Ramos (cell line): ENCODE measurements at regions not wholly inside any gene's neighbourhood (a gene's known extent, or its start where the extent isn't known, plus 50 kb on each side); places are given as distances from the start of the nearest gene placed in this dataset.

Source experiments
- in situ Hi-C: fragments of 300-500 bp; cut with MboI; formaldehyde crosslinking; loops from one replicate; pipeline ENCODE4 v1.14.3; 2022; ENCODE audit warnings: low sequenced_read_pairs; ENCODE audit not compliant: unreplicated experiment

DNA sequence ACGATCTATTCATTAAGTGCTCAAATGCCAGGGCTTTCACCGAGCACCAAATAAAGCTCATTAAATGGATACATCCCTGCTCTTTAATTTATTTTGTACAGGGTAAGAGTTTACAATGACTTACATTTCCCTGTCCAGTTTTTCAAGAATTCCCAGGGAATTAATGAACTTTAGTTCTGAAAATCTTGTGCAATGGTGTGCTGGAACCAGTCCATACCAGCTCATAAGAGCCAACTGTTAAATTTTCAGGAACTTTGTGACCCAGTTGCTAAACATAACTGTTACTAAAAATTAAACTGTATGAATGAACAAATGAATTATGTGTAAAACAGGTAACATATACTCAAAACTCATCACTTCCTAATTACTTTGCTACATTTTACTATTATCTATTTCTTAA, 191.7 kb upstream of the RASGEF1B start:
- in situ Hi-C loops, result no loop called here

DNA sequence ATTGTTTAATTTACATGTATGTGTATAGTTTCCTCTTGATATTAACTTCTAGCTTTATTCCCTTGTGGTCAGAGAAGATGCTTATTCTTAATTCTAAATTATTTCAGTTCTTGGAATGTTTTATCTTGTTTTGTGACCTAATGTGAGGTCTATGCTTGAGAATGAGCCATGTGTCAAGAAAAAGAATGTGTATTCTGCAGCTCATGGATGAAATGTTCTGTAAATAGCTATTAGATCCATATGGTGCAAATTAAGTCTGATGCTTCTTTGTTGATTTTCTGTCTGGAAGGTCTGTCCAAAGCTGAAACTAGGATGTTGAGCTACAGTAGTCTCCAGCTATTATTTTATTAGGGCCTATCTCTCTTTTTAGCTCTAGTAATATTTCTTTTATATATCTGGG, 187.3 kb upstream of the RASGEF1B start:
- in situ Hi-C loops, result no loop called here

DNA sequence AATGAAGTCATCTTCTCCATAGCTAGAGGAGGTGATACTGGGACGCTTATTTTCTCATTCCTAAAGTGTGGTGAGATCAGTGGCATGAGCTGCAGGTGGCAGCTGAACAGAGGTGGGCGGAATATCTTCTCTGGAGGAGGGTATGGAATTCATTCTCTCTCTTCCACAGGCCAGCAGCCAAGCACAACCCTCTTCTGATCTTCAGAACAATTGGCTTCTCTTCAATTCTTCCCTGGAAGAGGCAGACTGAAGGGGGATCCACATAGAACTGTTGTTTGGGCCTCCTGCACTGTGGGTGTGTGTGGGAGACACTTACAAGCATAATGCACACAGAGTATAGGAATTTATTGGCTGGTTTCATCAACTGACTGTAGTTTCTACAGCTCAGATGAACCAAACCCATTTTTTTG, 180.4 kb upstream of the RASGEF1B start:
- in situ Hi-C loops, result no loop called here

DNA sequence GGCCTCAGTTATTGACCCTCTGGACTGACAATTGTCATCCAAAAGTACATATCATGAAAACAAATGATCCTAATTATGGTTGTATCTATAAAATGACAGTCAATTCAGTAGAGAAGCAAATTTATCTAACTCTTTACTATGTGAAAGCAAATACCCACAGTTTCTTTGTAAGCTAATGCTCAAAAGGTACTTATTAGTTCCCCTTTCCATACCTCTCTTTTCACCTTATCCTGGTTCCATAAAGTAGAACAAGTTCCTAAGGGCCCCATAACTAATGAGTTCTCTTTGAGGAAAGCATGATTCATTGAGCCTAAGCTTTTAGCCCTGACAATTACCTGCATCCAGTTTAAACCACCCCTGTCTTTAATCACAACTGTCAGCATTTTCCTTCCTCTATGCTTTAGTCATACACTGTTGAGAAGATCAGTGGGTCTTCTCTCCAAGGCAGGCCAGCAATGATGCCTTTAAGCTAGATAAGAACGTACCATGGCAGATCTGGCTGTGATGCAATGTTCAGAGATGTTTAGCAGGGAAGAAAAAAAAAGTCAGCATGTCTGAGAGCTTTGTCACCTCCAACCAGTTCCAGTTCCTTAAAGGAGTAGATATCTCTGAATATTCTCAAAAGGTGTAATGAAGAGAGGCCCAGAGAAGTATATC, 179.7 kb upstream of the RASGEF1B start:
- in situ Hi-C loops, result no loop called here

DNA sequence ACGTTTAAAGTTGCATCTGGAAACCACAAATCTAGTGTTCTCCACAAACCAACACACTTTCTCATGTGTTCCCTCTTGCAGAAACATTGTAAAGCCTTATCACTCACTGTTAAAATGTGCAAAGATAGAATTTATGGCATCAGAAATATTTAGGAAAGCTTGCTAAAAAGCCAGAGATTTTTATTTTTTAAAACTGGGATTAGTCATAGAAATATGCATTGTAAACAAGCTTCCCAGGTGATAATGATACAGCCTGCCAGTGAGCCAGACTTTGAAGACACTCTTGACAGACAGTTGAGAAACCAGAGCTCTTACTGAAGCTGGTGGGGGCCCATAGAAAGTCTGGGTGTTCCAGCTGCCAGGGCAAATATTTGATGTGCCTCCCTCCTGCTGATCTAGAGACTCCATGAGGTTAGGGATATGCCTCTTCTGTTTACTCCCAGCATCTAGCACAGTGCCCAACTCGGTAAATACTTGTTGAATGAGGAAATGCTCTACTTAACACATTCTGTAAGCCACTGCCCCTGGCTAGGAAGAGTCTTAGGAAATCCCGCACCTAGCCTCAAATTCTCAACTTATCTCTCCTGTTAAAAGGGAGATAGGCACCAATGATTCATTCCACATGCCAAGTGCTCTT, 179.0 kb upstream of the RASGEF1B start:
- in situ Hi-C loops, result no loop called here

DNA sequence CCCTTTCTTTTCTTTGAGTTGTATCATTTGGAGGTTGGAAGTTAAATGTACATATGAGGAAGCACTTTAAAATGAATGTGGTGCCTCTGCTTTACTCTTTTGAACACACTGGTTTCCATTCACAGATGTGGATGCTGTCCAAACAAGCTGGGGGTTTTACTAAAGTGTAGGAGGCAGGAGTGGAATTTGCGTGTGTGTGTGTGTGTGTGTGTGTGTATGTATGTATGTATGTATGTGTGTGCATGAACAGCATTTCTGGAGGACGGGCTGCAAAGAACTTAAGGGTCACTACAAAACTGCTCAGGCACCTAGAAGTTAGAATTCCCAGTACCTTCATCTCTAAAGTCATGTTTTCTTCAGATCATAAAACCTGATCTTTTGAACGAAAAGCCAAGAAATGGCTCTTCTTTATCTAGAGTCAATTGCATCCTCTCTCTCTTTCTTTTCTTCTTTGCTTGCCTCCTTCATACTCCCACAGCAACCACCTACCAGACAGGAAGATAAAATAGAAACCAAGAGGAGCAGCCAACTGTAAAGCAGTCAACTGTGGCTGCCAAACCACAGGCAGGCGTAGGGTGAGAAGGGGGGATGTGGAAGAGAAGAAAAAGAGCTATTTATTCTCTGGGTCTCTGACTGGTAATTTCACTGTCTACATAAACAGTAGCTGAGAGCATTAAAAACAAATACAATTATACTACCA, 177.0 kb upstream of the RASGEF1B start:
- in situ Hi-C loops, result no loop called here

DNA sequence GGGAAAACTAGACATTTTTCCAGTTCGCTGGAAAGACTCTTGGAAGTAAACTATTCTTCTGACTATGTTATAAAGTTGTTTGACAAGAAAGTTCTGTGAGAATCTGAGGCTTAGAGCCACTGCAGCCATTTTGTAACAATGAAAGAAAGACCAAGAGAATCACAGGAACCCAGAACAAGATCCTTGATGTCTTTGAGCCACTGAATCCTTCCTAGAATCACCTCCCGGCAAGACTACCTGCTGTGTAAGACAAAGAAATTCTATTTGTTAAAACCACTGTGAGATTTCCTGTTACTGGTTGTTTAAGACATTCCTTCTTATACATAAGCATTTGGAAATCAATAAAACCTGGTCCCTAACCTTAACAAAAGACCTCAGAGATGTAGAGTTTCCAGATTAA, 175.7 kb upstream of the RASGEF1B start:
- in situ Hi-C loops, result no loop called here

DNA sequence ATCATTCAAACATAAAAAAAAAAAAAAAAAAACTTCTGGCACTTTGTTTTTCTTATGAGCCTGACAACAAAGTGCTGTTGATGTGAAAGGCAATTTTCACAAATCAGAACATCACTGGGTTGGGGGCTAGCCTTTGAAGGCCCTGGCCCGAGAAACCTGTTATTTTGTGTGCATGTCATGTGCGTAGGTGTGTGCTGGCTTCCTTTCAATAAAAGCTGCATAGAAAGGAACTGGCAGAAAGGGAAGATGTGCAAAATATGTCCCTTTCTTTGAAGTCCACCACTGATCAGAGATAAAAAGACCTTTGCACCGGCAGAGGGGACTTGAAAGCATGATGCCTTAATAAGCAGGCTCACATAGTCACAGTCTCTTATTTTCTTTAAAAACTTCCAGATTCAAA, 170.8 kb upstream of the RASGEF1B start:
- in situ Hi-C loops, result no loop called here

DNA sequence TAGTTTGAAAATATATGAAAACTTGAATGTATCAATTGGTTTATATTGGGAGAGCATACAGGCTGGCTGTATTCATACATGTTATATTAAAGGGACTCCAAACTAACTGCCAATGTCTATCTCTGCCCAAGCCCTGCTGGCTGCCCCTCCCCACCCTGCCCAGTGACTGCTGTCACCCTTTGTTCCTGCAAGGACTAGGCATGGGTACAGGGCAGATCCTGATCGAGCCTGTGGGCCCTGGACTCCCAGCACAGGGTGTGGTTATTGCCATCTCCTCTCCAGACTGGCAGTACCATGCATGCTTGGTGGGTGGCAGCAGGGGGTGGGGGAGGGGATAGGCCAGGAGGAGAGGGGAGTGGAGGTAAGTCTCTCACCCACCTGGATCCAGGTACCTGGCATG, 167.5 kb upstream of the RASGEF1B start:
- in situ Hi-C loops, result no loop called here

DNA sequence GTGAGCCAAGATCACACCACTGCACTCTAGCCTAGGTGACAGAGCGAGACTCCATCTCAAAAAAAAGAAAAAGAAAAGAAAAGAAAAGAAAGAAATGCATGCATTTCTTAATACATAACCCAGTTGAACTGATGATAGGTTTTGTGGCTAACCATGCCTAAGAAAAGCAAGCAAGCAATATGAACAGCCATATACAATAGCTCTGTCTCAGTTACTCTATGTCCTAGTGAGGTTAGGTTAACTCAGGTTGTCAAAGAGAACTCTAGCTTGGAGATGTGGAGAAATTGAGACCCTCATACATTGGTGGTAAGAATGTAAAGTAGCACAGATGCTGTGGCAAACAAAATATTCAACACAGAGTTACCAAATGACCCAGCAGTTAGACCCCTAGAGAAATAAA, 167.0 kb upstream of the RASGEF1B start:
- in situ Hi-C loops, result no loop called here

DNA sequence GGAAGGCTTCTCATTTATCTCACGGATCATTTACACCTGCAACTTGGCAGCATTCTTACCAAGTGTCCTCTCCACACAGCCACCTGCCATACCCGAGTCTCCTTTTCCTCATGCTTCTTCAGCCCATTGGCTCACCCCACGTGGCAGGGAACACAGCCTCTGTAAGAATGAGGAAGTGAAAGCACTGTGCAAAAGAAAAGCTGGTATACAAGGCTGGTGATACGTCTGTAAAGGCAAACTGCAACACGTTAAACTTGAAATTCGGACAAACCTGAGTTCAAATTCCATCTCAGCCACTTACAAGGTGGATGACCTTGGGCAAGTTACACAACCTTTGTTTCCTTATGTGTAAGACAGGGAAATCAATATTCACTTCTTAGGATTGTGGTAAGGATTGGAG, 164.0 kb upstream of the RASGEF1B start:
- in situ Hi-C loops, result no loop called here

DNA sequence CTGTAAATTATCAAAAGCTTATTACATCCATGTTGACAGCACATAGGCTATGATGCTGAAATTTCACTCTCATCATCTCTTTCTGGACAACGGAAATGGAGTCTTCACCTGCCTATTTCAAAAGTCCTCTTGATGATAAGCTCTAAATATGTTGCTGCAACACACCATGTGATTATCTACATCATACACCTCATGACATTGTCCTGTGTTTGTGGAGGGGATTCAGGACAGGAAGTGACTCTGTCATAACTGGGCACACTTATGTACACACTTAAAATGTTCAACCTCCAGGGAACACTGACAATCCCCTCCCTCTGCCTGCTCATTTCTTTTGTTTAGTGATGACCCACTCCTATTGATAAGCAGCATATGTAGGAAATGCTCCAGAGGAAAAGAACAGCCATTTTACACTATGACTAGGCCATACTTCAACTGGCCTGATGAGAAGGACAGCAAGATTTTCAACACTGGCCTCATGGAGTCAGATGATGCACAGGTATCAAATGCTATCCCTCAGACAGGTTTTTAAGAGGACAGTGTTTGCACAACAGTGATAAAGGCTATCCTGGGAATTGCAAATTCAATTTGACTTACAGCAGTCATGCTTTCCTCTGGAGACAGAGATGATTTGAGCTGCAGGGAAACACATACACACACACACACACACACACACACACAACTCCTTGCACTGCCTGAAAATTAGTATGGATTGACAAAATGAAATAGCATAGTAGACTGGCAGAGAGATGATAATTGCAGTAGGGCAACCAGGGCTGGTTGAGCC, 163.3 kb upstream of the RASGEF1B start:
- in situ Hi-C loops, result no loop called here

DNA sequence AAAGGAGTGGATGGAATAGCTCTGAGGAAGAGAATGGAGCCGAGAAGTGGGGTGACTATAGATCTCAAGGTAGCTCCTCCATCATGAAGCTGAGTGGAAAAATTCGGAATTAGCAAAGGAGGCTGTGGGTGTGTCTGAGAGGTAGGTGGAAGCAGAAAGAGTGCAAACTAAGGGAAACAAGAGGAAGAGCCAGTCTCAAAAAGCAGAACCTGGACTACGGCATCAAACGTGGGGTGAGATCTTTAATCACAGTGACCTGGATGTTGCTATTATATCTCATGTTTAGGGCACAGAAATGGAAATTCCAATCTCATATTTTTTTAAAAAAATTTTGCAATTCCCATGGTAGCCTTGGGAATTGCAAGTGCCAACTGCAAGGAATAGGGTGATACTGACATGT, 162.5 kb upstream of the RASGEF1B start:
- in situ Hi-C loops, result no loop called here

DNA sequence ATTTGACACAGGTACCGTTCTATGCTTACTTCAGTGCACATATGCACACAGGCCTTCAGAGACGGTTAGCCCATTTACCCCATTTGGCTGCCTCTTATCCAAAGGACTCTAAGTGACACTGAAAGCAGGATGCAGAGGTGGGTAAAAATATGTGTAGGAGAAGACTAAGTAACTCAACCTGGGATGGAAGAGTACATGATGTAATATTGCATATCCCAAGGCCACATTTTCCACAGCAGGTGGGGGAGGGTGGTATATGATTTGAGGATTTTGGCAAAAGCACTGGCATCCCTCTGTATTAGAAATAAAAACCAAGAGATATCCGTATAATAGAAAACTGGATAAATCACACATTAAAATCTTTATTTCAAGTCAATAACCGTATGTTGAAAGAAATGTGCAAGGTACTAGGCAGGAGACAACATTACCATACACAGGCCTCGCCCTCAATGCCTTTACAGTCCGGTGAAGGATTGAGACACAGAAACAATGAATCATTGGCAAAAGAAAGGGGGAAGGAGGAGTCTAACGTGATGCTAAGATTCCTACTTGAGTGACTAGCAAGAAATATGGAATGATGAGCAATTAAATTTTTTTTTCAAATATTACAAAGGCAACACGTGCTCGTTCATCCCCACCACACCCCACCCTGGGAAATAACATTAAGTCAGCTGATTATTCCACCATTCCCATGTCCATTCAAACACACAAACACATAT, 161.0 kb upstream of the RASGEF1B start:
- in situ Hi-C loops, result no loop called here

DNA sequence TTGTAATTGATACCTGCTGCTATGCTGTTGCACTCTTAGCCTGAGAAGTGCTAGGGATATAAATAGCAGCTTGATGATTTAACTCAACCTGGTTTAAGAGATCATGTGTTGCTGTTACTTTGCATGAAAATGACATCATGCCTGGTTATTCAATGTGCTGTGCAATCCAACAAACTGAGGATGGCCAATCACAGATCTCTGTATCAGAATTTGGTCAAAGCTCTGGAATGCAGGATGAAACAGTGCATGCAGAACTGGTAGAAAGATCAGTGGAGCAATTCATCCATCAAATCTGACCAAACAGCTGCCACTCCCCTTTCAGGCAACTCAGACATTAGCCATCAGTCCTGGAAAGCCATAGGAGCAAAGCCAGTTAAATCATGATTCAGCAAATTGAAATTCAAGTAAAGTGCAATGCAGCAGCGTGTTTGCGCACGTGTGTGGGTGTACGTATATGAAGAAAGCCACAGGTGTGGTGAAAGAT, 160.3 kb upstream of the RASGEF1B start:
- in situ Hi-C loops, result no loop called here

DNA sequence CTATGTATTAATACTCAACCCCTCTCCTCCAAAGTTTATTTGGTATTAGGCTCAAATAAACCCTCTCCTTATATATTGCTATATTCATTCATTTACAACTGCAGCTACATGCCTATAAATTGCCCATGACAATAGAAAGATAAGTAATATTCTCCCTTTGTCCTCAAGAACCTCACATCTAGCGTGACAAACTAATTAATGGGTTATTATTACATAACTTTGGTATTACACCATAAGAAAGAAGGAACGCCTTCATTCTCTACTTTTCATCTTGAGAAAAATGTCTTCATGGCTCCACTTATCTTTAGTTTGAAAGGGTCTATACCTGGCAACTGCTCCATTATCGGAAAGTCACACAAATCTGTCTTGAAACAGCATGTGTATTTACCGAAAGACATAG, 157.7 kb upstream of the RASGEF1B start:
- in situ Hi-C loops, result no loop called here

DNA sequence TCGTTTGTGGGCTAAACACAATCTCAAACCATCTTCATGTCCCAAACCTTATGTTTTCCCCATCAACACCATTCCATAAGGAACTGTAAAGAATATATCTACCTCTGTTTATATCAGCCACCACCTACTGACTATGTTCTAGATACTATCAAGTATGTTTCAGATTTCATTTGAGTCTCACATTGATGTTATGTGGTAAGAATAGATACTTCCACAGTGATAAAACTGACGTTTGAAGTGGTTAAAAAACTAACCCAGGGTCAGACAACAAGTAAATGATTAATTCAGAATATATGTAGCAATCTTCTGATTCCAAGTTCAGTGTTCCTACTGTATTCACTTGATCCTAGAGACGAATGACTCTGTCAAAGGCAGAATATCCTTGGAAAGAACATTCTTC, 156.8 kb upstream of the RASGEF1B start:
- in situ Hi-C loops, result no loop called here

DNA sequence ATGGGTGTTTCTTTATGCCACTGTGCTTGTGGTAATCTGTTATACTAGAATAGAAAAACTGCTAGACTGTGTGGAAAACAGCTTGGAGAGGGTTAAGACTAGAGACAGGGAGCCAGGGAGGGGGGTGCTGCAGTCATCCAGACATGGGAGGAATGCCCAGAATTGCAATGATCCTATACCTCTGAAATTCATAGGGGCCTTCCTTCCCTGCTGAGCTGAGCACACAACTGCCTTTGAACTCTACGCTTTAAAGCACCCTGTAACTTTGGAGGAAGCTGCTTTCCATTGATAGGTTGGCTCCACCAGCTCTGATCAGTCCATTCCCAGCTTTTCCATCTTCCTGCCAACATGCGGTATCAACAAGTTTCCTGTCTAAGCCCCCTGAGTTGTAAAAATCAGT, 155.9 kb upstream of the RASGEF1B start:
- in situ Hi-C loops, result no loop called here

DNA sequence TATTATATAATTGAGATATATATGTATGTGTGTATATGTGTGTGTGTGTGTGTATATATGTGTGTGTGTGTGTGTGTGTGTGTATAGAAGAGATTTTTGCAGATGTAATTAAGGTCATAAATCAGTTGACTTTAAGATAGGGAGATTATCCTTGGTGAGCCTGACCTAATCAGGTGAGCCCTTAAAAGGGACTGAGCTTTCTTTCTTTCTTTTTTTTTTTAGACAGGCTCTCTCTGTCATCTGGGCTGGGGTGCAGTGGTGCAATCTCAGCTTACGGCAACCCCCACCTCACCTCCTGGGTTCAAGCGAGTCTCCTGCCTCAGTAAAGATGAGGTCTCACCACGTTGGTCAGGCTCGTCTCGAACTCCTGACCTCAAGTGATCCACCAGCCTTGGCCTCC, 155.1 kb upstream of the RASGEF1B start:
- in situ Hi-C loops, result no loop called here
